ENCODE measurements at regions not wholly inside any gene's neighbourhood (a gene's known extent, or its start where the extent isn't known, plus 50 kb on each side); places are given as distances from the start of the nearest gene placed in this dataset.

DNA sequence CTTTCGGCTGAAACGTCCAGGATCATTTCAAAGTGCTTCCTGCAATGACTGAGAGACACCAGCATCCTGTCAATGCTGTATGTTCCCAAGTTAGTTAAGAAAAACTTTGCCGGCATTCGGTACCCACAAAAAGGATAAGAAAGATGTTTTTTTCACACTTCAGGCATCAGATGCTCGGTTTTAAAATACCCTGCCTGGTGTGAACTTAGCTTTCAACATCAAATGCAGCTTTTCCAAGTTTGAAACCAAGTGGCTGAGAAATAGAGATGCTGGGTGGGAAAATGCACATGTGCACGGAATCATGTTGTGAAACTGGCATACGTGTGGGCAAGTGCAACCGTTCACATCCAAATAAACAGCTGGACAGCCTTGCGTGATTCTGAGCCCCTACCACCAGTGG is 254.9 kb upstream of the IGF1R start:
- DNase-seq: no peak

DNA sequence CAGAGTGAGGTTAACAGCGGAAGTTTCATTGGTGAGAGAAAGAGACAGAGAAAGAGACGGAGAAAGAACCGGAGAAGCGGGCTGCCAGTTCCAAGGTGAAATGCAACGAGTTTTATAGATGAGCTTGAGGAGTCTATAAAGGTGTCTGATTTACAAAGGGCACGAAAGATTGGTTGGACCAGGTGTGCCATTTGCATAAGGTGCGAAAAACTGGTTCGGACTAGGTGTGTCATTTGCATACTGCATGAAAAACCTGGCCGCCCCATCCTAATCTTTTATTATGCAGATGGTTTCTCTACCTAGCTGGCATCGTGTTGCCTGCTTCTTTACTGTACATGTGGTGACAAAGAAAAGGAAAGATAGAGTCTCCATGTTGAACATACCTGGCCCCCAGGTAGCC is 253.8 kb upstream of the IGF1R start:
- DNase-seq: no peak

DNA sequence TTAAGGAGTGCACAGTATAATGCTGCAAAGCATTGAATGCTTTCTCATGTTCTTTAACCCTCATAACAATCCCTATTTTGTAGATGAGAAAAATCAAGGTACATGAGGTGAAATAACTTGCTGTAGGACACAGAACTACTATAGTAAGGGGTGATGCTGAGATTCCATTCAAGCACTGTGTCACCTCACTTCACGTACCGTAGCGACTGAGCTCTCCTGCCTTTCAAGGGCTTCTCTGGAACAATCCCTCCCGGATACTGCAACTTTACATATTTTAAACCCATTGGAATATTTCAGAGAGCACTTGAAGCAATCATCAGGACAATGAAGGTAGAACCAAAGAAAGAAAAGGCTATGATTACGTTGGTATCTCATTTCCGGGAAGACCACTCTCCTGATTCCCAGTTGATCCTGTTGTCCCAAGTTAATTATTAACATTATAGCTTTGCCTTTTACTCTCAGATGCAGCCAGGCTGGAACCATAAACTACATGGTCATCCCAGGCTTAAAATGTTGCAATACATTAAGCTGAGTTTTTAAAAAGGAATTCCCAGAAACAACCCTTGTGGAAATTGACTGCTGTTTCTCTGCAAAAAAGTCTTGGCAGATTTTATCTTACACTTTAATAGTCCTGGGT is 252.2 kb upstream of the IGF1R start:
- no peak for DNase-seq

DNA sequence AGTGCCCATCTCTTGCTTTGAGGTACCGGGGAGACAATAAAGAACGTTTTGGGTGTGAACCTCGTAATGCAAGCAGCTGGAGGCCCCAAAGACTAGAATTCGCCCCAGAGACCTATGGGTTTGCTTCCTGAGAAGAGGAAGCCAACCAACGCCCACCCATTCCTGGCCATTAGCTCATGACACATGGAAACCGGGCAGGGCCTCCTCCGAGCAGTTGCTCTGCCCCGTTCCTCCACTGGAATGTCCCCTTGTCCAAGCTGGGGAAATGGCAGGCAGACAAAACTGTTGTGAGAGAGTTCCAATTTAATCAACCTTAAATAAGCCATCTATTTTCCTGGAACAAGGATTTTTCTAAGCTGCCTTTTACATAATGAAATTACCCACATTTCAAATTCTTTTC is 250.9 kb upstream of the IGF1R start:
- no peak for DNase-seq

DNA sequence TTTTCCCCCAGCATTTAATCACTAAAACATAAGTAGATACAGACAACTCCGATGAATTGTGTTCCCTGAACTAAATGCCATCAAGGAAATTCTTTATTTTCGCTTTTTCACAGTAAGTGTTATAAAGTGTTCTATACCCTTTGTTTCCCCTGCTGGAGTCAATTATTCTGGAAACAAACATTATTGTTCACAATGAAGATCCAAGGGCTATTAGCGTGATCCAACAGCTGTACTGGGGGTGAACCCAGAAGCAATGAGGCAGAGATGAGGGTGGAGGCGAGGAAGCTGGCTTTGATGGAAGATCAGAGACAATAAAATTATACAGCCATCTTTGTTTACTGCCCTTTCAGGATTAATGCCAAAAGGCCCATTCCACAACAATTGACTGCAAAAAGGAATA is 250.3 kb upstream of the IGF1R start:
- no peak for DNase-seq

DNA sequence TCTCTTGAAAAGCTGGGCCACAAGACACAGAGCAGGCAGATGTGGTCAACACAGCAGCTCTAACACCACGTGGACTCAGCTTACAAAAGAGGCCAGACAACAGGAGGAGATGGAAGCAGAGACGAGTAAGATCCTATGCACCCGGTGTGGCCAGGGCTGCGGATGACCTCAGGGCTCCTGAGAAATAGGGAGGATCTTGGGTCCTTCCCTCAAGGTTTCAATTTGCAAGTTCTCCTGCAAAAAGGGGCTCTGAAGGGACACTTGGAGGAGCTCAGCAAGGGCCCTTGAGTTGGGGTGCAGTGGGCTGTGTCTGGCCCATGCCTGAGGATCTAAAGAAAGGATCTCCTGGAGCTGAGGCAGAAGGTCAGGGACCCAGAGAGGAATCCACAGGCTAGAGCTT is 249.5 kb upstream of the IGF1R start:
- DNase-seq: no peak

DNA sequence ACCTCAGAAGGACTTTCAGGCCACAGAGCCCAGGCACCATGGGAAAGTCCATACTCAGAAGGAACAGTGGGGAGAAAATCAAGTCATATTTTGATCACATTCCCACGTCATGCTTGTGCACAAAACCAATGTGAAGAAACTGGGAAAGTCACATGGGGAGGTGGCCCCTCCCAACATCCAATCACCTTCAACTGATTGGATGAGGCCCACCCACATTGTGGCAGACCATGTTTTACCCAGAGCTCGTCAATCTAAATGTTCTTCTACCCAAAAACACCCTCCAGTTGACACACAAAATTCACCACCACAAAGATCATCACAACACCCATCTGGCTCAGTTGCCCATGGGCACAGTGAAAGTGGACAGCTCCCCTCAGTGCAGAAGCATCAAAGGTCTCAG is 248.2 kb upstream of the IGF1R start:
- DNase-seq: no peak

DNA sequence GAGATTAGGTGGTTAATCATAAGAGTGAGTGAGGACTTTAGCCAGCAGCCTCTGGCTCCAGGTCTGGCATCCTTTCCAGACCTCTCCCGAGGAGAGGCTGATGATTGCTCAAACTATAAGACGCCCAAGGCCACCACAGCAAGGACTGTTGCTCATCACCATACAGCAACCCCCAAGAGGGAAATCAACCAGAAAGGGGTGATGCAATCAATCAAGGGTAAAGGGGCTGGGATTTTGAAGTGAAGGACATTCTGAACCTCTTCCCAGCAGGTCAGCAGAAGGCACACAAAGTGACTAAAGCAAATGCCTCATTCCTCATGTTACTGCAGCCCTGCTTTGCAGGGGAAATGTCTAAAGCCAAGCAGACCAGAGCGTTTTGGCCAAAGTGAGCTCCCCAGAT is 247.3 kb upstream of the IGF1R start:
- DNase-seq: no peak

DNA sequence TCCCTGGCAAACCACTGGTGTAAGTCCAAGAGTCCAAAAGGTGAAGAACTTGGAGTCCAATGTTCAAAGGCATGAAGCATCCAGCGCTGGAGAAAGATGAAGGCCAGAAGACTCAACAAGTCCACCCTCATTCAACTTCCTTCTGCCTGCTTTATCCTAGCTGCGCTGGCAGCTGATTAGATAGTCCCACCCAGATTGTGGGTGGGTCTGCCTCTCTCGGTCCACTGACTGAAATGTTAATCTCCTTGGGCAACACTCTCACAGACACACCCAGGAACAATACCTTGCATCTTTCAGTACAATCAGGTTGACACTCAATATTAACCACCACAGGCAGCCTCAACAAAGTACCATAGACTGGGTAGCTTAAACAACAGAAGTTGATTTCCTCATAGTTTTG is 245.9 kb upstream of the IGF1R start:
- DNase-seq: no peak

DNA sequence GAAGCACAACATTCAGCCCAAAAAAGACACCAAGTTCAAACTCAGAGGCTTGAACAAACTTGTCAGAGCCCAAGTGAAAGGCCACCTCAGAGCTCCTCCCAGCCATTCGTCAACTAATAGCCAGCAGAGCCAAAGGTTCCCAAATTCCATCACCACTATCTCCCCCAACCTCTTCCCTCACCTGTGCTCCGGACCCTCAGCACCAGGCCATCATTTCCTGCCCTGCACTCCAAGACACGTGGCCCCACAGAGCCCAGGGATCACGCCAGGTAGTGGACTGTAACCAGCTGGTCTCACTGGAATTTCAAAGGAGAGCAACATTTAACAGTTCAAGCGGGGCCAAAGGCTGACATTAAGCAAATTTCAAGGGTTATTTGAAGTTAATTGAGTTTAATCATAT is 245.2 kb upstream of the IGF1R start:
- DNase-seq: no peak

DNA sequence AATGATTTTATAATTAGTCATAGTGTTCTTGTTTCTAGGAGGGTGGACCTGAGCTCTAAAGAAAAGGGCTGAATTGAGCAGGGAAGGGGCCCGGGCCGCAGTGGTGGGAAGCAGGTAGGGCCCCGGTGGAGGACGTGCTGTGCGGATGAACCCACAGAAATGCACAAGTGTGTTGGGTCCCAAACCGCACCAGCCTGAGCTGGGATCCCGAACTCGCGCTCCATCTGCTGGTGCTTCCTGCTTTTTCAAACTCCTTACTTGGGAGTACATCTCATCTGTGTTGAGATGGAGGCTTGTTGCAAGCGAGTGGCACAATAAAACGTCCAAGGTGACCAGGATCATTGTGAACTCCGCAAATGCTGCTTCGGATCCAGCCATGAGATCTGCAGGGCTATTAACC is 244.8 kb upstream of the IGF1R start:
- DNase-seq: no peak

DNA sequence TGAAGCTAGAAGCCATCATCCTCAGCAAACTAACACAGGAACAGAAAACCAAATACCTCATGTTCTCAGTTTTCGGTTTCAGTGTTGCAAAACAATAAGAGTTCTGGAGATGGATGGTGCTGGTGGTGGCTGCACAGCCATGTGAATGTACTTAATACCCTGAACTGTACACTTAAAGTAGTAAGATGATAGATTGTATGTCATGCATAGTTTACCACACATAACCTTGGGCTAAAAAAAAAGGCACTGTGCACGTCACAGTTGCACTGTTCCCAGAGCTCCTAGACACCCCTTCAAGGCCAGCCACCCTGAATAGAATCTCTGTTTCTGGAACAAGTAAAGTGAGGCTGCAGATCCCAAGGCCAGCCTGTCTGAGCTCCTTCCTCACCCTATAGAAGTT is 243.3 kb upstream of the IGF1R start:
- no peak for DNase-seq

DNA sequence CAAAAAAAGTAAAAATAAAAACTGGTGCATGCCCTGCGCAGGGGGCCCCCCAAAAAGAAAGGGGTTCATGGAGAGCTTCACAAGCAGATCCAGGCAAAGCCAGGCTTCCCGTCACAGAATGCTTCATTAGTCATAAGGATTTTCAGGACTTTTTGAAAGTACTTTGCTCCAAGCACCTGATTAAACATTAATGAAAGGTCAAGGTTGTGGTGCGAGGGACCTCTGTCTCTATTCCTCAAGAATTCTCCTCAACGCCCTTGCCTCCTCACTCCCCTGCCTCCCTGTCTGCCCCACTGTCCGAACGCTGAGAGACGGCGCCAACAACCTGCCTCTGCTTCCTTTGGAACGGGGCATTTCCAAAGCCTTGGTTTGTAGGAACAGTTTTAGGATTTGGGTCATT is 240.1 kb upstream of the IGF1R start:
- DNase-seq: no peak

DNA sequence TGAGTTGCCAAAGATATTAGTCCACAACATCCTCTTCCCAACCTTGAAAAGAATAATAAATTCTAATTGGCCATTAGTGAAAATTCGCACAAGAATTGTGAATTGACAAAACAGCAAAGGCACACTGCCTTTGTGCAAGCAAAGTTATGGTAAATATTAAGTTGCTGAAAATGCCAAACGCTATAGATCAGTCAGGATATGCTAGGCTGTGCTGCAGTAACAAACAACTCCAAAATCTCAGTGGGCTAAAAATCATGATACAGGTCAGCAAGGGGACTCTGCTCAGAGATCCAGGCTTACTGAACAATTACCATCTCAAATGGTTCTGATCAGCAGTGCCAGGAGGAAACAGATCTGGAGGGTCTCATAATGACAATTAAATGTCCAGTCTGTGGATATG is 238.0 kb upstream of the IGF1R start:
- no peak for DNase-seq

DNA sequence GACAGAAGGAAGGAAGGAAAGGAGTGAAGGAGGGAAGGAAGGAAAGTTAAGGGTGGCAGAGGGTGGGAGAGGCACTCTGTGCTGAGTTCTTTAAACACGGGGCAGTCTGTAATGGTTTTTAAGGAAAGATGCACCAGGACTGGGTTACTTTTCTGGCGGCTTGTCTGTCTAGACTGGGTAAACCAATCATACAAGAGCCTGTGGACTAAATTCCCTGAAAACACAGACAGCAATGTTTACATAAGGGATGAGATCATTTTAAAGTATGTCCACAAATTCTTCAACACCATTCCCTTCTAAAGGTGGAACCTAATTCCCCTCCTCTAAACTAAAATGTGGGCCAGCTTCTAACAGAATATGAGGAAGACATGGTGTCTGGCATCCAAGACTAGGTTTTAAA is 235.5 kb upstream of the IGF1R start:
- DNase-seq: no peak

DNA sequence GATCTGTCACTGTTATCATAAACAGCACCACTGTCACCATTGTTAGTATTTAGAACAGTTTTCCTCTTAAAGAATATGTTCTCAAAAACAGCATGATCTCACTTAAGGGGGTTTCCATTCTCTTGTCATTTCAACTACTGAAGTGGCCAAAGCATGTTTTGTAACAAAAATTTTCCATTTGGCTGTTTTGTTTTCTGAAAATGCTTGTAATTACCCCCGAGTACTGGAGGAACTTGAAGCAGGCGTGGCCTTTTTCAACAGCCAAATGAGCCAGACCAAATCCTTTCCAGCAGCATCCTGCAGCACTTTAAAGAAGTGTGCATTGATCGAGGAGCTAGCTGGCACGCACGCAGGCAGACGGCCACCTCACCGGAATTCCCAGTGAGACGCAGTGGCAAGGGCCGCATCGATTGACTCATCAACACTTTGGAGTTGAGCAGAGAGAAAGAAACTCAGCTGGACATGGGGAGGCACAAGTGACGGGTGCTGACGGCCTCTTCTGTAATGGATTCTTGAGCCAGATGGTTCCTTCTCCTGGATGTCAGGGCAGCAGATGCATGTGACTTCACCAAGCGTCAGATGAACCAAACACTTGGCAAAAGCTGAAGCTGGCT is 234.3 kb upstream of the IGF1R start:
- no peak for DNase-seq

DNA sequence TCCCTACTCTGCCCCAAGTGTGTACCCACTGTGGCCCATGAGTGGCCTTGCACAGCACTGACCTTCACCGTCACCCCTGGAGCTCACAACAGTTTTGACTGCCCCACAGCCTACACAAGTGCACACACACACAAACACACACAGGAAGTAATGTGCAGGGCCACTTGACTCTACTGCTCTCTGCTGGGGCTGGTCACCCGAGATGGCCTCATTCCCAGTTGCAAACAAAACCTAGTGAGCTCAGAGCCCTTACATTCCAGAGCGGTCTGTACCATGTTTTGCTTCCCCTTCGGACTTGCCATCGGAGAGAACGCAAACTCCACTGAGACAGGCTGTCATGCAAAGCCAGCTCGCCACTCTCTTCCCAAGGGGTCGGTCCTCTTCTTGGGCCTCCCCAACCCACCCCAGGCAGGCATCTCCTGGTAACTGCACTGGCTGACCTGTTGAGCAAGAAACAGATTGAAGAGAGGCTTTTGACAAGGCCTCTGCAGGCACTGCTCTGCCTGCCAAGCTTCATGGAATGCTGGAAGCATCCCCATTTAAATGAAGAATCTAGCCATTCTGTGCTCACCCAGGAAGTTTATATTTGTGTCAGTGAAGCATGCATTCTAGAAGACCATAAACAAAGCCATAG is 232.0 kb upstream of the IGF1R start:
- DNase-seq: no peak

DNA sequence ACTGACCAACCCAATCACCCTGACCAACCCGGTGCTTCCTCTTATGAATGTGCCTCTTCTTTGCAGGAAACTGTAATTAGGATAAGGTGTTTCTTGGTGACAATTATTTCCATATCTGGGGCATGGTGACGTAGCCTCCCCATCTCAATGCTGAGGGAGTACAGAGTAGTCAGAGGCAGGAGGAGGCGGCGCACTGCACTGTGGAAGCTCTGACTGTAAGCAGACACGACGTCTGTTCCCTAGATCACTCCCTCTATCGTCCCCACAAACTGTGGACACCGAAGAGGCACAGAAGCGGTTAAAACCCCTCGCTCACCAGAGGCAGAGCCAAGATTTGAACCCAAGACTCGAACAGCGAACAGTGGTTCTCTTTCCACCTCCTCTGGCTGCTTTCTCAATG is 231.0 kb upstream of the IGF1R start:
- DNase-seq: no peak

DNA sequence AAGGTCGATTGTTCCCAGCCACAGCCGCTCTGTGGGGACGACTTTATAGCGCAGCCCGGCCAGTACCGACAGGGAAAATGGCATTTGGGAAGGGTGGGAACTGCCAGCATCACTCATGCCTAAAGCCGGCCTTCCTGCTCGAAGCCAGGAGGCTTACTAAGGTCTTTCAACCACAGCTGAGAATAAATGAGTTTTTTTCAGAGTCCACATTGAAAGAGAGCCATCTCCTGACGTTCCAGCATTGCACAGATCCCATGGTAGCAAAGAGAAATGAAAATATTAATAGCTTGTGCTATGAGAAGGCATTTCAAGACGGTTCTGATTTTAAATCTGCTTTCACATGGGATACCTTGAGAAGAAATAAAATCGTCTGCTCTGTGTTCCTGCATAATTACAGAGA is 230.2 kb upstream of the IGF1R start:
- no peak for DNase-seq

DNA sequence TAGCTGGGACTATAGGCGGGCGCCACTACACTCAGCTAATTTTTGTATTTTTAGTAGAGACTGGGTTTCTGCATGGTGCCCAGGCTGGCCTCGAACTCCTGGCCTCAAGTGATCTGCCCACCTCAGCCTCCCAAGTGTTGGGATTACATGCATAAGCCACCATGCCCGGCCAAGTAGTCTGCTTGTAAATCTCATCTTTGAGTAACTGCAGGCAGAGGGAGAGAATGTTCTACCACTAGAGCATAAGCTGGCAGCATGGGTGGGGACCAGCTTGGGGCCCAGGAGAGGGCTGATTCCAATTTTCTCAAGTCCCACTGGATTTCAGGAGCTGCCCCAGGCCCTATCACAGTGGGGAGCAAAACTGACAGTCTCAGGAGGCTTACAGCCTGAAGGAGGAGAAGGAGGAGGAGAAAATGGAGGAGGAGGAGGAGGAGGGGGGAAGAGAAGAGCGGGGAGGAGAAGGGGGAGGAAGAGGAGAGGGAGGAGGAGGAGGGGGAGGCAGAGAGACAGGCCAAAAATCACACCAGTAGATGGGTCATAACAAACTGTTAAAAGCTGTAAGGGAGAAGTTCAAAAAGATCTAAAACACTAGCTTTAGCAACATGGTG is 229.1 kb upstream of the IGF1R start:
- no peak for DNase-seq

DNA sequence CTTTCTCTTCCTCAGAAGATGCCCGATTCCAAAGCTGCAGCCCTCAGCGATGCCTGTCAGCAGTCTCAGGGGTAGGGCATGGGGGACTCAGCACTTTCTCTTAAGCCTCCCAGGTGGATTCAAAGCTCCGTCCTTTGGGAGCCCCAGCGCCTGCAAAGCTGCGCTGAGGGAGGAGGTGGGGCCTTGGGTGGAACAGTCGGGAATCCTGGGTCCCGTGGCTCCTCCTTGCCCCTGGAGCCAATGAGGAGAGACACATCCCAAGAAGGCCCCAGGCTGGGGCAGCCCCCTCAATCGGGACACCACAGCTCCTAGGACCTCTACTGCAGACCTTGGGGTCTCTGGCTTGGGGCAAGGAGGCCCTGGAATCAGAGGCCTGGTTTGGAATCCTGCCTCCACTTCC is 227.5 kb upstream of the IGF1R start:
- DNase-seq: no peak

DNA sequence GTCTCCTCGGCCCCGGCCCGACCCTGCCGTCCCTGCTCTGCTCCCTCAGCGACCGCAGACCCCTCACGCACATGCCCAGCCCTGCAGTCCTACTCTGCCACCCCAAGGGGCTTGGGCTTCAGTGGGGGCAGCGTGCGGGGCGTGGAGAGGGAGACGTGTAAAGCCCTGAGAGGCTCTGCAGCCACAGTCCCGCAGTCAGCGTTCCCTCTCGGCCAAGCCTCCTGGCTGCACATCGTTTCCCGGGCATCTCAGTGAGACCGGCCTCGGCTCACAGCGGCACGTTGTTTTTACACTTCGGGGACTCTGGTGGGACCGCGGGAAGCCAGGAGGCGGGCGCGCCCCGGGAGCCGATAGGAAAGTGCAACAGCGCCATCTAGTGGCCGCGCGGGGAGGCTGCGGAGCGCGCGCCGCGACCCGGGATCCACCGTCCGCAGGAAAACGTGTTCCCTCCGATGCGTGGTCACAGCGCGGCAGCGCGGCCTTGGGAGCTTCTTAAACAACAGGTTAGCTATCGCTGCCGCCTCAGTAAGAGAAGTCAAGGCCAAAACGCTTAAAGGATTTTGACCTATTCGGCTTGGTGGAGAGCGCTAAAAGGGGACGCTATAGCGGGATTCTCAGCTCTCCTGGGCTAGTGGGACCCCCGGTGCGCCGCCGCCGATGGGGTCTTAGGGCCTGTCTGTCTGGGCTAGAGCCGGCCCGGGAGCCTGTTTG is 226.8 kb upstream of the IGF1R start:
- DNase-seq: peak; percentile 17

DNA sequence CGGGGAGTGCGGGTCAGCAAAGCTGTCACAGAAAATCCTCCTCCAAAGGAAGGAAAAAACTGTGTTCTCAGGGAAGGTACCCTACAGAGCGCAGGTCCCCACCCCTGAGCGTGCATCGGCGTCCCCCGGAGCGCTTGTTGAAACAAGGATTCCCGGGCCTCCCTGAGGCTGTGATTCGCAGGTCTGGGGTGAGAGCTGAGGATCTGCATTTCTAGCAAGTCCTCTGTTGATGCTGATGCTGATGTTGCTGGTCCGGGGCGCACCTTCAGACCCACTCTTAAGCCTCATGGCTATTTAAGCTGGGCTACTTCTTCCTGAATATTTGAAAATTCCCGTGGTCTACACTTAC is 226.2 kb upstream of the IGF1R start:
- DNase-seq: no peak

DNA sequence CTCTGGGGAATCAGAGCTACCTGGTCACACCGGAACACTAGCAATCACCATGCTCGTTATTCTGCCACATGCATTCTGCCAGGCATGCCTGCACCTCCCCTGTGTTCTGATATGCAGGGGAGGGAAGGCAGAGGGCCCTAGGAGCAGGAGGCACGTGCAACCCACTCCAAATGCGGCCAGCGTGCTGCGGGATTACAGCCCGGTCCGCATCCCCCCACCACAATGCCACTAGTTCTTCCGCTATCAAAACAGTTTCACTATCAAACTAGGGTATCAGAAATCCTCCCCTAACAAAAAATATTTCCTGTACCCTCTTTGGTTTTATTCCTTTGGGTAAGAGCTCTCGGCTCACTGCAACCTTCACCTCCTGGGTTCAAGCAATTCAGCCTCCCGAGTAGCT is 223.2 kb upstream of the IGF1R start:
- DNase-seq: no peak

Data from T1000 (cell line).